ENCODE measurements at regions not wholly inside any gene's neighbourhood (a gene's known extent, or its start where the extent isn't known, plus 50 kb on each side); places are given as distances from the start of the nearest gene placed in this dataset.

DNA sequence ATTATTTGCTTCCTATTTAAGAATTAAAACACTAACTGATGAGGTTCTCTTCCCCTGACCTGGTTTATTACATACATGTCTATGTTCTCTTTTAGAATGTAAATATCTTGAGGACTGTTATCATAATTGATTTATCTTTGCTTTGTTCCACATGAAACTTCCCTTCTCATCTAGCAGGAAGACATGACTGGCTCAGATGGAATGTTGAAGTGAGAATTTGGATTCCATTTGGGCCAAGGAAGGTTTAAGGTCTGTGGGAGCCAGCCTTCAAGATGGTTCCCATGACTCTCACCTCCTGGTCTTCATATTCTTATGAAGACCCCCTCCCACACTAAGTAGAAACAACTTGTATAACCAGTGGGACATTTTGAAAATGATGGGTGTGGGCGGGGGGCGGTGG is 222.2 kb upstream of the GADL1 start:
- TF ChIP-seq CTCF (IDR thresholded peaks at IDR 0.05; ENCODE audit: low read length) (no peak), EZH2 (IDR thresholded peaks at IDR 0.05; ENCODE audit: borderline replicate concordance, low read length) (no peak)
